ENCODE measurements at regions not wholly inside any gene's neighbourhood (a gene's known extent, or its start where the extent isn't known, plus 50 kb on each side); places are given as distances from the start of the nearest gene placed in this dataset.

DNA sequence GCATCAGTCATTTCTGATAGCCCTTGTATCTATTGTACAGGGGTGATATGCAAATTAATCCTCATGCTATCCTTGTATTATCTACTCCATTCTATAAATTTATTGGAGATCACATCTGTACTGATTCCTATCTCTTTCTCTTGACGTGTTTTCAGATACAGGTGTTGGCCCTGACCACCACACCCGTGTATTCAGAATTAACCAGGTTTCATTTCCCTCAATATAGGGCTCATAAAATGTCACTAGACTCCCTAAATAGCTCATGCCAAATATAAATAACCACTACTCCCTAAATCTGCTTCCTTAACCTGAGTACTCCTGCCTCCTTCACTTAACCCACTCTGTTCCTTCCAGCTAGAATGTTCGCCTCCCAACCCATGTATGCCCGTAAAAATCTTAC, 522.8 kb upstream of the KLF4 start:
- TF ChIP-seq, protein P1, sequence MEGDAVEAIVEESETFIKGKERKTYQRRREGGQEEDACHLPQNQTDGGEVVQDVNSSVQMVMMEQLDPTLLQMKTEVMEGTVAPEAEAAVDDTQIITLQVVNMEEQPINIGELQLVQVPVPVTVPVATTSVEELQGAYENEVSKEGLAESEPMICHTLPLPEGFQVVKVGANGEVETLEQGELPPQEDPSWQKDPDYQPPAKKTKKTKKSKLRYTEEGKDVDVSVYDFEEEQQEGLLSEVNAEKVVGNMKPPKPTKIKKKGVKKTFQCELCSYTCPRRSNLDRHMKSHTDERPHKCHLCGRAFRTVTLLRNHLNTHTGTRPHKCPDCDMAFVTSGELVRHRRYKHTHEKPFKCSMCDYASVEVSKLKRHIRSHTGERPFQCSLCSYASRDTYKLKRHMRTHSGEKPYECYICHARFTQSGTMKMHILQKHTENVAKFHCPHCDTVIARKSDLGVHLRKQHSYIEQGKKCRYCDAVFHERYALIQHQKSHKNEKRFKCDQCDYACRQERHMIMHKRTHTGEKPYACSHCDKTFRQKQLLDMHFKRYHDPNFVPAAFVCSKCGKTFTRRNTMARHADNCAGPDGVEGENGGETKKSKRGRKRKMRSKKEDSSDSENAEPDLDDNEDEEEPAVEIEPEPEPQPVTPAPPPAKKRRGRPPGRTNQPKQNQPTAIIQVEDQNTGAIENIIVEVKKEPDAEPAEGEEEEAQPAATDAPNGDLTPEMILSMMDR (IDR thresholded peaks at IDR 0.05) = no peak
- TF ChIP-seq POLR2A (IDR thresholded peaks at IDR 0.05) = no peak
